Lung (tissue), 11 donors: ENCODE measurements at regions not wholly inside any gene's neighbourhood (a gene's known extent, or its start where the extent isn't known, plus 50 kb on each side); places are given as distances from the start of the nearest gene placed in this dataset.

Experiments used
- ATAC-seq: fragments of 200-7000 bp; cut with Tn5 transposase; one replicate; pipeline ENCODE4 v1.9.1; 2020; ENCODE audit warnings: moderate number of reproducible peaks; ENCODE audit not compliant: insufficient read depth, low FRiP score
- DNase-seq, 3 donors: peaks; one replicate each; pipeline ENCODE4 v3.0.0-alpha.2; 2013 to 2017
- H3K27ac ChIP-seq, 2 donors: one replicate each; pipeline ENCODE4 v1.5.1; 2013; ENCODE audit warnings: mild to moderate bottlenecking in 2 of 2, moderate library complexity in 2 of 2, control low read depth in 1 of 2, inconsistent platforms in 1 of 2, low read depth in 1 of 2, low read length in 1 of 2
- H3K27me3 ChIP-seq, 3 donors: one replicate each; pipeline ENCODE4 v1.5.1; 2013; ENCODE audit warnings: low read length in 2 of 3; ENCODE audit not compliant: control insufficient read depth in 3 of 3, insufficient read depth in 3 of 3
- H3K36me3 ChIP-seq, 4 donors: one replicate each; pipeline ENCODE4 v1.5.1; 2013; ENCODE audit warnings: low read length in 4 of 4, mild to moderate bottlenecking in 1 of 4, moderate library complexity in 1 of 4; ENCODE audit not compliant: control insufficient read depth in 4 of 4, insufficient read depth in 4 of 4
- H3K4me1 ChIP-seq, 5 donors: one replicate each; pipeline ENCODE4 v1.5.1; 2013; ENCODE audit warnings: low read length in 5 of 5, mild to moderate bottlenecking in 2 of 5, moderate library complexity in 1 of 5; ENCODE audit not compliant: control insufficient read depth in 5 of 5, insufficient read depth in 5 of 5
- H3K4me3 ChIP-seq: one replicate; pipeline ENCODE4 v1.5.1; 2013; ENCODE audit warnings: mild to moderate bottlenecking, control low read depth, moderate library complexity
- H3K9ac ChIP-seq, 2 donors: one replicate each; pipeline ENCODE4 v1.5.1; 2013; ENCODE audit warnings: low read length in 2 of 2, control low read depth in 1 of 2; ENCODE audit not compliant: insufficient read depth in 1 of 2
- H3K9me3 ChIP-seq, 4 donors: one replicate each; pipeline ENCODE4 v1.5.1; 2013; ENCODE audit warnings: low read length in 3 of 4, mild to moderate bottlenecking in 1 of 4, moderate library complexity in 1 of 4; ENCODE audit not compliant: control insufficient read depth in 4 of 4, insufficient read depth in 3 of 4
- CTCF ChIP-seq: IDR thresholded peaks from 2 replicates; pipeline ENCODE4 v1.5.1; 2012; ENCODE audit warnings: mild to moderate bottlenecking; ENCODE audit errors: control extremely low read depth, extremely low read depth
- WGBS, 2 donors: extraction: QIAGEN DNeasy Blood & Tissue Kit; methylation state at CpG; one replicate each; pipeline ENCODE4 v1.1.7; 2013; 5-methylcytosine and 5-hydroxymethylcytosine counted together
- donor health status: control.
- donor health status: control.
- donor health status: Bipolar disorder and iron deficiency.
- donor health status: healthy.
- donor health status: DM: yes; HTN: yes; CAD: no.

- ATAC-seq (no peak), DNase-seq (peak; percentile 64 to 74 (median 66))
- peaks cover 0 to 10% (median 0%) of the 10 kb centered on the region in 3 donors for H3K27me3 ChIP-seq
- no peaks in the 10 kb centered on the region for H3K36me3 ChIP-seq
- no peak overlapping the region for H3K27ac ChIP-seq
- peaks cover 0 to 5% (median 0%) of the 10 kb centered on the region in 5 donors for H3K4me1 ChIP-seq
- no peak overlapping the region for H3K9ac ChIP-seq
- 60 to 72% methylated on average over 6 of the region's 6 CpGs for WGBS, 2 donors
- H3K9me3 ChIP-seq, result peaks cover 0 to 4% (median 0%) of the 10 kb centered on the region in 4 donors
- no peak overlapping the region for H3K4me3 ChIP-seq
- no peak for TF ChIP-seq CTCF
Observed at GRCh38 chr1:38527373-38527966, 332.1 kb downstream of the RRAGC start.

GRCh38 chr1:38526046-38526445 lies 333.5 kb downstream of the RRAGC start:
- peaks cover 0 to 5% (median 0%) of the 10 kb centered on the region in 5 donors for H3K4me1 ChIP-seq
- ATAC-seq (no peak), DNase-seq (no peak)
- no peaks in the 10 kb centered on the region for H3K36me3 ChIP-seq
- no peak overlapping the region for H3K27ac ChIP-seq
- H3K9ac ChIP-seq, result no peak overlapping the region
- 84% methylated on average over 7 of the region's 7 CpGs for WGBS, 2 donors
- peaks cover 0 to 10% (median 0%) of the 10 kb centered on the region in 3 donors for H3K27me3 ChIP-seq
- H3K4me3 ChIP-seq, result no peak overlapping the region
- peaks cover 0 to 4% (median 0%) of the 10 kb centered on the region in 4 donors for H3K9me3 ChIP-seq
- TF ChIP-seq CTCF, result no peak

- Histone ChIP-seq H3K36me3 (no peaks in the 10 kb centered on the region), H3K27ac (no peak overlapping the region), H3K4me1 (peaks cover 0 to 5% (median 0%) of the 10 kb centered on the region in 5 donors), H3K9ac (no peak overlapping the region), H3K27me3 (peaks cover 0 to 10% (median 0%) of the 10 kb centered on the region in 3 donors), H3K4me3 (no peak overlapping the region), H3K9me3 (peaks cover 0 to 4% (median 0%) of the 10 kb centered on the region in 4 donors)
- TF ChIP-seq CTCF, result no peak
- WGBS, 2 donors, result 94 to 95% methylated on average over 4 of the region's 4 CpGs
- ATAC-seq, result no peak
- DNase-seq, result no peak
Observed at GRCh38 chr1:38525343-38526043, 334.1 kb downstream of the RRAGC start.
